ENCODE measurements at regions not wholly inside any gene's neighbourhood (a gene's known extent, or its start where the extent isn't known, plus 50 kb on each side); places are given as distances from the start of the nearest gene placed in this dataset.

- Histone ChIP-seq H3K9ac (ENCODE audit: low read depth in 1 of 2, low read length in 2 of 2) (no peak overlapping the region), H3K36me3 (ENCODE audit: control insufficient read depth in 2 of 2, insufficient read depth in 2 of 2, low read length in 2 of 2) (no peaks in the 10 kb centered on the region), H3K4me1 (ENCODE audit: control insufficient read depth in 2 of 2, insufficient read depth in 2 of 2, low read length in 2 of 2) (peaks cover 6 to 7% of the 10 kb centered on the region in 2 donors), H3K27me3 (ENCODE audit: control insufficient read depth in 2 of 2, insufficient read depth in 2 of 2, low read length in 2 of 2) (peaks cover 7 to 11% of the 10 kb centered on the region in 2 donors), H3K9me3 (ENCODE audit: control insufficient read depth in 2 of 2, low read length in 2 of 2) (no peaks in the 10 kb centered on the region), H3K4me3 (ENCODE audit: low read length in 2 of 2) (no peak overlapping the region), H3K27ac (ENCODE audit: low read depth in 2 of 2, low read length in 2 of 2) (no peak overlapping the region)
Measured at GRCh38 chr15:70447928-70448698, 315.2 kb downstream of the UACA start.

GRCh38 chr15:70447521-70447920, 315.8 kb downstream of the UACA start:
- H3K27me3 ChIP-seq (ENCODE audit: control insufficient read depth in 2 of 2, insufficient read depth in 2 of 2, low read length in 2 of 2) = peaks cover 7 to 11% of the 10 kb centered on the region in 2 donors
- H3K4me3 ChIP-seq (ENCODE audit: low read length in 2 of 2) = no peak overlapping the region
- H3K4me1 ChIP-seq (ENCODE audit: control insufficient read depth in 2 of 2, insufficient read depth in 2 of 2, low read length in 2 of 2) = peaks cover 6 to 7% of the 10 kb centered on the region in 2 donors
- no peak overlapping the region for H3K27ac ChIP-seq (ENCODE audit: low read depth in 2 of 2, low read length in 2 of 2)
- no peaks in the 10 kb centered on the region for H3K9me3 ChIP-seq (ENCODE audit: control insufficient read depth in 2 of 2, low read length in 2 of 2)
- no peaks in the 10 kb centered on the region for H3K36me3 ChIP-seq (ENCODE audit: control insufficient read depth in 2 of 2, insufficient read depth in 2 of 2, low read length in 2 of 2)
- no peak overlapping the region for H3K9ac ChIP-seq (ENCODE audit: low read depth in 1 of 2, low read length in 2 of 2)

GRCh38 chr15:70447081-70447480, 316.3 kb downstream of the UACA start:
- H3K27me3 ChIP-seq (ENCODE audit: control insufficient read depth in 2 of 2, insufficient read depth in 2 of 2, low read length in 2 of 2) = peaks cover 10 to 11% of the 10 kb centered on the region in 2 donors
- H3K9ac ChIP-seq (ENCODE audit: low read depth in 1 of 2, low read length in 2 of 2) = no peak overlapping the region
- no peak overlapping the region for H3K27ac ChIP-seq (ENCODE audit: low read depth in 2 of 2, low read length in 2 of 2)

GRCh38 chr15:70443486-70444273, 319.7 kb downstream of the UACA start:
- H3K27ac ChIP-seq (ENCODE audit: low read depth in 2 of 2, low read length in 2 of 2) = no peak overlapping the region
- no peaks in the 10 kb centered on the region for H3K36me3 ChIP-seq (ENCODE audit: control insufficient read depth in 2 of 2, insufficient read depth in 2 of 2, low read length in 2 of 2)
- H3K27me3 ChIP-seq (ENCODE audit: control insufficient read depth in 2 of 2, insufficient read depth in 2 of 2, low read length in 2 of 2) = peaks cover 10 to 11% of the 10 kb centered on the region in 2 donors
- H3K4me1 ChIP-seq (ENCODE audit: control insufficient read depth in 2 of 2, insufficient read depth in 2 of 2, low read length in 2 of 2) = peaks cover 0 to 7% of the 10 kb centered on the region in 2 donors
- no peaks in the 10 kb centered on the region for H3K9me3 ChIP-seq (ENCODE audit: control insufficient read depth in 2 of 2, low read length in 2 of 2)
- no peak overlapping the region for H3K9ac ChIP-seq (ENCODE audit: low read depth in 1 of 2, low read length in 2 of 2)
- no peak overlapping the region for H3K4me3 ChIP-seq (ENCODE audit: low read length in 2 of 2)

More at GRCh38 chr15:70447081-70447480, 316.3 kb downstream of the UACA start:
- peaks cover 1 to 7% of the 10 kb centered on the region in 2 donors for H3K4me1 ChIP-seq (ENCODE audit: control insufficient read depth in 2 of 2, insufficient read depth in 2 of 2, low read length in 2 of 2)
- no peaks in the 10 kb centered on the region for H3K36me3 ChIP-seq (ENCODE audit: control insufficient read depth in 2 of 2, insufficient read depth in 2 of 2, low read length in 2 of 2)
- no peaks in the 10 kb centered on the region for H3K9me3 ChIP-seq (ENCODE audit: control insufficient read depth in 2 of 2, low read length in 2 of 2)
- H3K4me3 ChIP-seq (ENCODE audit: low read length in 2 of 2) = no peak overlapping the region

GRCh38 chr15:70442616-70443321, 320.6 kb downstream of the UACA start:
- H3K27ac ChIP-seq (ENCODE audit: low read depth in 2 of 2, low read length in 2 of 2) = no peak overlapping the region

GRCh38 chr15:70442211-70442610, 321.1 kb downstream of the UACA start:
- Histone ChIP-seq H3K27ac (ENCODE audit: low read depth in 2 of 2, low read length in 2 of 2) (no peak overlapping the region), H3K9ac (ENCODE audit: low read depth in 1 of 2, low read length in 2 of 2) (no peak overlapping the region), H3K27me3 (ENCODE audit: control insufficient read depth in 2 of 2, insufficient read depth in 2 of 2, low read length in 2 of 2) (peaks cover 4% of the 10 kb centered on the region in 2 donors), H3K4me1 (ENCODE audit: control insufficient read depth in 2 of 2, insufficient read depth in 2 of 2, low read length in 2 of 2) (no peaks in the 10 kb centered on the region), H3K36me3 (ENCODE audit: control insufficient read depth in 2 of 2, insufficient read depth in 2 of 2, low read length in 2 of 2) (no peaks in the 10 kb centered on the region), H3K4me3 (ENCODE audit: low read length in 2 of 2) (no peak overlapping the region), H3K9me3 (ENCODE audit: control insufficient read depth in 2 of 2, low read length in 2 of 2) (no peaks in the 10 kb centered on the region)

More at GRCh38 chr15:70442616-70443321, 320.6 kb downstream of the UACA start:
- no peak overlapping the region for H3K4me3 ChIP-seq (ENCODE audit: low read length in 2 of 2)
- H3K9me3 ChIP-seq (ENCODE audit: control insufficient read depth in 2 of 2, low read length in 2 of 2) = no peaks in the 10 kb centered on the region
- H3K27me3 ChIP-seq (ENCODE audit: control insufficient read depth in 2 of 2, insufficient read depth in 2 of 2, low read length in 2 of 2) = peaks cover 5 to 7% of the 10 kb centered on the region in 2 donors
- peaks cover 0 to 4% of the 10 kb centered on the region in 2 donors for H3K4me1 ChIP-seq (ENCODE audit: control insufficient read depth in 2 of 2, insufficient read depth in 2 of 2, low read length in 2 of 2)
- H3K36me3 ChIP-seq (ENCODE audit: control insufficient read depth in 2 of 2, insufficient read depth in 2 of 2, low read length in 2 of 2) = no peaks in the 10 kb centered on the region
- no peak overlapping the region for H3K9ac ChIP-seq (ENCODE audit: low read depth in 1 of 2, low read length in 2 of 2)

- Histone ChIP-seq H3K36me3 (ENCODE audit: control insufficient read depth in 2 of 2, insufficient read depth in 2 of 2, low read length in 2 of 2) (no peaks in the 10 kb centered on the region), H3K9ac (ENCODE audit: low read depth in 1 of 2, low read length in 2 of 2) (no peak overlapping the region), H3K27me3 (ENCODE audit: control insufficient read depth in 2 of 2, insufficient read depth in 2 of 2, low read length in 2 of 2) (peaks cover 0 to 4% of the 10 kb centered on the region in 2 donors), H3K4me3 (ENCODE audit: low read length in 2 of 2) (no peak overlapping the region), H3K9me3 (ENCODE audit: control insufficient read depth in 2 of 2, low read length in 2 of 2) (no peaks in the 10 kb centered on the region), H3K4me1 (ENCODE audit: control insufficient read depth in 2 of 2, insufficient read depth in 2 of 2, low read length in 2 of 2) (no peaks in the 10 kb centered on the region), H3K27ac (ENCODE audit: low read depth in 2 of 2, low read length in 2 of 2) (no peak overlapping the region)
Measured at GRCh38 chr15:70440416-70441138, 322.8 kb downstream of the UACA start.

GRCh38 chr15:70439880-70440279, 323.5 kb downstream of the UACA start:
- Histone ChIP-seq H3K36me3 (ENCODE audit: control insufficient read depth in 2 of 2, insufficient read depth in 2 of 2, low read length in 2 of 2) (no peaks in the 10 kb centered on the region), H3K4me1 (ENCODE audit: control insufficient read depth in 2 of 2, insufficient read depth in 2 of 2, low read length in 2 of 2) (peaks cover 0 to 5% of the 10 kb centered on the region in 2 donors), H3K9me3 (ENCODE audit: control insufficient read depth in 2 of 2, low read length in 2 of 2) (no peaks in the 10 kb centered on the region), H3K4me3 (ENCODE audit: low read length in 2 of 2) (no peak overlapping the region), H3K27ac (ENCODE audit: low read depth in 2 of 2, low read length in 2 of 2) (no peak overlapping the region), H3K9ac (ENCODE audit: low read depth in 1 of 2, low read length in 2 of 2) (no peak overlapping the region), H3K27me3 (ENCODE audit: control insufficient read depth in 2 of 2, insufficient read depth in 2 of 2, low read length in 2 of 2) (peaks cover 0 to 4% of the 10 kb centered on the region in 2 donors)

GRCh38 chr15:70439304-70439877, 324.0 kb downstream of the UACA start:
- Histone ChIP-seq H3K36me3 (ENCODE audit: control insufficient read depth in 2 of 2, insufficient read depth in 2 of 2, low read length in 2 of 2) (no peaks in the 10 kb centered on the region), H3K27me3 (ENCODE audit: control insufficient read depth in 2 of 2, insufficient read depth in 2 of 2, low read length in 2 of 2) (peaks cover 0 to 4% of the 10 kb centered on the region in 2 donors), H3K27ac (ENCODE audit: low read depth in 2 of 2, low read length in 2 of 2) (no peak overlapping the region), H3K9me3 (ENCODE audit: control insufficient read depth in 2 of 2, low read length in 2 of 2) (no peaks in the 10 kb centered on the region), H3K9ac (ENCODE audit: low read depth in 1 of 2, low read length in 2 of 2) (no peak overlapping the region), H3K4me1 (ENCODE audit: control insufficient read depth in 2 of 2, insufficient read depth in 2 of 2, low read length in 2 of 2) (peaks cover 0 to 7% of the 10 kb centered on the region in 2 donors), H3K4me3 (ENCODE audit: low read length in 2 of 2) (no peak overlapping the region)

Data from mucosa of rectum (tissue), 2 donors.